Middle frontal gyrus (tissue), 1 donor: ENCODE measurements at regions not wholly inside any gene's neighbourhood (a gene's known extent, or its start where the extent isn't known, plus 50 kb on each side); places are given as distances from the start of the nearest gene placed in this dataset.
"Not testable (repeated sequence)": the region's sequence is repeated elsewhere in the genome, so short reads cannot be mapped to it uniquely, and the experiment has no call there.

Experiments
- DNase-seq: peaks from one replicate; pipeline ENCODE4 v3.0.0-alpha.2; 2015; ENCODE audit warnings: low spot score; ENCODE audit errors: extremely low spot score

- no peak for DNase-seq
Measured at GRCh38 chr2:160550048-160550447, 56.4 kb upstream of the RBMS1 start.

- no peak for DNase-seq
Measured at GRCh38 chr2:160551259-160551658, 57.7 kb upstream of the RBMS1 start.

DNA sequence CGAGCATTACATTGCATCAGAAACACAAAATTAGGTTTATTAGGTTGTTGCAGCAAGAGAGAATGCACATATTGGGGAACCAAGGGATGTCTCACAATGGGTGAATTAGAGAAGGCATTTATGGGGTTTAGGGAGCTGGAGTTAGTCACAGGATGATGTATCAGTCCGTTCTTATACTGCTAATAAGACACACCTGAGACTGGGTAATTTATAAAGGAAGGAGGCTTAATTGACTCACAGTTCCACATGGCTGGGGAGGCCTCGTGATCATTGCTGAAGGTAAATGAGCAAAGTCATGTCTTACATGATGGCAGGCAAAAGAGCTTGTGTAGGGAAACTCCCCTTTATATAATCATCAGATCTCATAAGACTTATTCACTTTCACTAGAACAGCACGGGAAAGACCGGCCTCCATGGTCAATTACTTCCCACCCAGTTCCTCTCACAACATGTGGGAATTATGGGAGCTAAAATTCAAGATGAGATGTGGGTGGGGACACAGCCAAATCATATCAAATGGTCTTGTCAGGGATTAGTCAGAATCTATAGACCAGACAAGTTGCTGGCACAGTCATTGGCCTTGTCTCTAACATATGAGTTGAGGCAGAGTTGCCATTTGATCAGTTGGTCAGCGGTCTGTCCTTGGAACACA, 61.9 kb upstream of the RBMS1 start:
- no peak for DNase-seq

- no peak for DNase-seq
Measured at GRCh38 chr2:160557903-160558302, 64.3 kb upstream of the RBMS1 start.

- DNase-seq = no peak
Measured at GRCh38 chr2:160558531-160558930, 64.9 kb upstream of the RBMS1 start.

DNA sequence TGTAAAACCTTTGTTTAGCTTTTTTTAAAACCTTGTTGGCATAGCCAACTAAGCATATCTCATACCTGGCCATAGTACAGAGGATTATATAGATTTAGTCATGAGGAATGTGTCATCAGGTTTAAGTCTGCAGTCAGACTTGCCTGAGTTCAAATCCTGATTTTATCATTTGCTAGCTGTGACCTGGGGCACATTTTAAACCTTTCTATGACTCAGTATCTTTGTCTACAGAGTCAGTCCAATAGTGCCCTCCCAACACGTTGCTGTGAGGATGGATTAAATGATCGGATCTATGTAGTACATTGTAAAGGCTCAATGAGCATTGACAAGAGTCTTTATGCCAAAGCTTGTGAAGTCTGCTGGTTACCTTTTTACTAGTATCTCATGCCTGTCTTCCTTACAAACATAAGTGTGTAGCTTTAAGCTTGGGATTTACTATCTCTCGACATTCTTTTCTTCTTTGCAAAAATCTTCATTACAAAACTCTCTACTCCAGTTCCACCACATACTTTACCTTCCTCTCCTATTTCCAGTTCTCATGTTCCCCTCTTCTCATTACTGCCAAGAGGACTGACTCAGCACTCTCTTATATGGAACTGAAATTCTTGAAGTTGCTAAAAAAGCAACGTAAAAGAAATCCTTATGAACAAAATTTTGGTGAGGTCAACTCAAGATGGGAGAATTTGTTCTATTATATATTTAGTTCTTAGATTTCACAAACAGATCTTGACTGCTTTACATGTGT, 68.1 kb upstream of the RBMS1 start:
- DNase-seq = no peak

- no peak for DNase-seq
Measured at GRCh38 chr2:160562730-160563129, 69.1 kb upstream of the RBMS1 start.

DNA sequence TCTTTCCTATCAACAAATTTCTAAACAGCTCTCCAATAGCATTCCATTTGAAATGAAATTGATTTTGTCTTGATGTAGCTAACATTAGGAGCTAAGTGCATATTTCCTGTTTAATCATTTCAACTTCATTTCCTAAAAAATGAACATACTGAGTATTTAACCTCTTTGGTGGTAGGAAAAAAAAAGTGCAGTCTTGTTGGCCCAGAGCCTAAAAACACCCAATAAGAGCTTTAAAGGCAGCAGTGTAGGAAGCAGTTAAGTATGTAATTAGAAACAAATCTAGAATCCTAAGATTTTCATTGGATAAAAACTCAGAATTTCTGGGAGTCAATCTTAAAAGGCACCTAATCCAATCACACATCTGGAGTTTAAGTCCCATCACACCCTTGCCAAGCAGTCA, 71.0 kb upstream of the RBMS1 start:
- DNase-seq = no peak

GRCh38 chr2:160565099-160565845, 71.7 kb upstream of the RBMS1 start:
- DNase-seq = no peak

GRCh38 chr2:160566717-160567116, 73.1 kb upstream of the RBMS1 start:
- no peak for DNase-seq

DNA sequence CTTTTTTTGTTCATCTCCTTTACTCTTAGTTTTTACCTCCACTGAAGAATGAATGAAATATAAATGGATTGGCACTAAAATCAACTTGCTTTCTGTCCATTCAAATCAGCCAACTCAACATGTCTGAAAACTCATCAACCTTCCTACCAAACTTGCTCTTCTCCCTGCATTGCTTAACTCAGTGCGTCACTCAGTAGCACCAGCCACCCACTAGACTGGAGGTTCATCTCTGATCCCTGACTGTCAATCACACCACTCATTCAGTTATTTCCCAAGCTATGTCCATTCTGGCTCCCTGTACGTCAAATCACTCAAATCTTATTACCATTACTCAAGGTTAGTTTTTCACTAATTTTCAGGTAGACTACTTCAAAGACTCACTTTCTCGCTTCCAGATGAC, 75.2 kb upstream of the RBMS1 start:
- DNase-seq = no peak

- DNase-seq = no peak
Measured at GRCh38 chr2:160570376-160570775, 76.8 kb upstream of the RBMS1 start.

DNA sequence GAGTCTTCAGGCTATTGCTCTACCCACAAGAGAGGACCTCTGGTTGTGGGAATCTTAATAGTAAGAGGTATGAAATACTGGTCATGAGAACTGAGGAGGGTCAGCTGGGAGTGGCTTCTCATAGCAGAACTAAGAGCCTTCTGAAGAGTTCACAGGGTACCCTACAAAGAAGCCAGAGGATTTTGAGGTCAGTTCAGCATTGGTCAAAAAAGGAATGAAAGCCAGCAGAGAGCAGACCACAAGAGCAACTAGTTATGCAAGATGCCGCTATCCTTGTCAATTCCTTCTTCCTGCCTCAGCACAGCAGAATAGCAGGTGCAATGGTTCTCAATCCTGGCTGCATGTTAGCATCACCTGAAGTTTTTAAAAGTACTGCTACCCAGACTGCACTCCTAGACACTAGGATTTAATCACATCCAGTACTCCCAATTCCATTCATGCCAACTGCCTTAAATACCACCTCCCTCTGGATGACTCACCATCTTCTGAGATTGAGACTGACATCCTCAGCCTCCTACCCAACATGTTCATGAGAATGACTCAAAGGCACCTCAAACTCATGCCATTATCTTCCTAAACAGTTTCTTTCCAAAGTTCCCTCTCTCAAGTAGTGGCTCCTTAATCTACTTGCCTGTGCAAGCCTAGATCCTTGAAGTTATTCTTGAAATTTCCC, 81.0 kb upstream of the RBMS1 start:
- no peak for DNase-seq

- DNase-seq = no peak
Measured at GRCh38 chr2:160575368-160575767, 81.8 kb upstream of the RBMS1 start.

DNA sequence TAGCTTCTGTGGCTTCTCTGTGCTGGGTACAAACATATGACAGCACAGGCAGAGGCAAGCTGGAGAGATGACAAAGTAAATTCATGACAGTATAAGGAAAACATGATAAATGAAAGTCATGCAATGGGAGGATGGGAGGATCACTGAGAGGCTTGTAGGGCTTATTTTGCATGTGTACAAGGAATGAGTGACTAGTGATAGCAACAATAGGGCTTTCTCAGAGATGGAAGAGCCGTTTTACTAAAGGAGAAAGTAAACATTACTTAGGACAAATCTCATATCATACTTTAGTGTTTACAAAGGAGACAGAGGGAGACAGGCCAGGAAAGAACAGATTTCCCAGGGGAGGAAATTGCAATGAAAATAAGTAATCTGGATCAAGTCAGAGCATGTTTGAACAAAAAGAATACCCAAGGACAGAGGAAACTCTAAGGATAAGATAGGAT, 82.5 kb upstream of the RBMS1 start:
- no peak for DNase-seq

GRCh38 chr2:160577081-160577480, 83.5 kb upstream of the RBMS1 start:
- DNase-seq = not testable (repeated sequence)

- no peak for DNase-seq
Measured at GRCh38 chr2:160581035-160581434, 87.4 kb upstream of the RBMS1 start.

DNA sequence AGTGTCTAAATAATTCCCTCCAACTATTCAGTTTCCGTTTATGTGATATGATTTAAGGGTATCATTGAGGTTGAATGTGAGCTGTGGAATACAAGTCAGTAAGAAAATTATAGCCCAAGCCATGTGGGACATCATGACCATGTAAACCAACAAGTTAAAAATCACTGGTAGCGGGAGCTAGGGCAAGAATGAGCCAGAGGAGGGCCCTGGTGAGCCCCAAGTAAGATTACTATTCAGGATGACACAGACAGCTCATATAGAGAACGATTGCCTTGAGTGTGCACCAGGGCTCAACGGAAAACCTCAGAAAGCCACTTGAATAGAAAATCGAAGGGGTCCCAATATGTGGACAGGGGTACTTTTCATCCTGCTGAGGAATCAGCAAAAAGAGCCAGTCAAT, 87.8 kb upstream of the RBMS1 start:
- no peak for DNase-seq

DNA sequence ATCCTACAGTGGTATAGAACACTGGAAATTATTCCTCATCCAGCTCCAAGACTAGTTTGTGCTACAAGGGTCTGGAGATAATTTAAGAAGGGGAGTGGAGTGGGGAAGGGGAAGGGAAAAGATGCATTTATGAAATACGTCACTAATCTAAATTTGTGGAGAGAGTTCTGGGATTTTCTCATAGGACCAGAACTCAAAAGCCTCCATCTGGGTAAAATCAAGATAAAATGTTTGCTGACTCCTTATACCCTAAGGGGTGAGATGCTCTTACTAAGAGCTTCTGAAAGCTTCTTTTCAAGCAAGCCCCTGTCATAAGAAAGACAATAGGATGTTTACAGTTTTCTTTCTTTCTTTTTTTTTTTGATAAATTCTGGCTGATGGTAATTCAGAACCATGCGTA, 88.5 kb upstream of the RBMS1 start:
- DNase-seq = no peak

DNA sequence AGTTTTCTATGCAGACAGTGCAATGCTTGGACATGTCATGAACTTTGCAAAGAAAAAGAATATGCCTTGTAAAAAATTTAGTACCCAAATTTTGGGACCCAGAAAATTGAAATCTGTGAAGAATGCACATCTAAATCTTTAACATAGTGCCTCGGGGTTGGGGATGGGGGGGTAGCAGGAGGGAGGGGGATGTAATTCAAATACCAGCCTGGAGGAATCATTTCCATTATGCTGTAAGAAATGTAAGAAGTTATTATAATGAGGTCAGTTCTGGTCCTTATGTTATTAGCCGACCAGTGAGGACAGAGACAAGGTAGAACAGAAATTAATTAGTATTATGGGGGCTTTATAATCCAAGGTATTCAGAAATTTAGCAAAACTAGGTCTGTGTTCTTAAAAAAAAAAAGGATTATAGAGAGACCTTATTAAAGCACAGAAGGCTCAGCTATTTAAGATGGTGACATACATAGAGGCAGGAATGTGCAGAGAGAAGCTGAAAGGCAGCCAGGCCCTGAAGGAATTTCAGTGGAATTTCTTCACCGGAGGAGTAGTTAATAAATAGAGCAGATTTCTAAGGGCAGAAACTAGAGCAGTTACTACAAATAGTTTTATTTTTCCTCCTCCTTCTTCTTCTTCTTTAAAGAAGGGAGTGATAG, 89.0 kb upstream of the RBMS1 start:
- DNase-seq = no peak

- no peak for DNase-seq
Measured at GRCh38 chr2:160583146-160583535, 89.5 kb upstream of the RBMS1 start.
